PFSK-1 (cell line): ENCODE measurements at regions not wholly inside any gene's neighbourhood (a gene's known extent, or its start where the extent isn't known, plus 50 kb on each side); places are given as distances from the start of the nearest gene placed in this dataset.

Experiments
- FOXP2 ChIP-seq: optimal IDR thresholded peaks from 2 replicates; pipeline ENCODE3; 2011; ENCODE audit warnings: borderline replicate concordance, control low read depth, inconsistent platforms; ENCODE audit not compliant: insufficient read depth; ENCODE audit errors: extremely low read length, extremely low read depth
- POLR2AphosphoS5 ChIP-seq: IDR thresholded peaks from 2 replicates; pipeline ENCODE4 v1.6.1; 2012; ENCODE audit warnings: low read depth, mild to moderate bottlenecking, control low read depth, low read length, moderate library complexity
- SIN3A ChIP-seq: IDR thresholded peaks from 2 replicates; pipeline ENCODE4 v1.6.1; 2012; ENCODE audit warnings: mild to moderate bottlenecking, low read length, moderate library complexity, borderline replicate concordance; ENCODE audit not compliant: insufficient read depth
- TAF1 ChIP-seq: IDR thresholded peaks from 2 replicates; pipeline ENCODE4 v1.6.1; 2012; ENCODE audit warnings: low read length, control low read depth, borderline replicate concordance; ENCODE audit not compliant: insufficient read depth
- TF ChIP-seq, protein P1 (sequence below), 2 experiments: IDR thresholded peaks; 2 replicates each; pipeline versions ENCODE4 v1.6.1 to v1.8.0; 2011 to 2012; ENCODE audit warnings: low read depth in 2 of 2, low read length in 2 of 2, control low read depth in 1 of 2, inconsistent platforms in 1 of 2, mild to moderate bottlenecking in 1 of 2, moderate library complexity in 1 of 2; ENCODE audit not compliant: insufficient read depth in 1 of 2

DNA sequence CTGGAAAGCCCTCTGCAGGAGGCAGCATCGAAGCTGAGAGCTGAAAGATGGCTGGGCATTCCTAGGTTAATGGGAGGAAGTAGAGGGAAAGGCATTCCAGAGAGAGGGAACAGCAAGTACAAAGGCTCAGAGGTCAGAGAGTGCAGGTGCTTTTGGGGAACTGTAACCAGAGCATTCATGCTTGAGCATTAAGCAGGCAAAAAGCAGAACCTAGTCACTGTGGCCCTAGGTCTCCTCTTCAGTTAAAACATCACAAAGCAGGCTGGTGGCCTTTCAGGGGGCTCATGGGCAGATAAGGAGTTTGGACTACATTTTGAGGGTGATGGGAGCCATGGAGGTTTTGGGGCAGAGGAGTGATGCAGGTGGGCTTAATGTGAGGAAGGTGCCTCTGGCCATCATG lies 169.2 kb upstream of the MYL2 start:
- TF ChIP-seq TAF1 (no peak), FOXP2 (no peak), POLR2AphosphoS5 (no peak), SIN3A (no peak)
- TF ChIP-seq, protein P1, sequence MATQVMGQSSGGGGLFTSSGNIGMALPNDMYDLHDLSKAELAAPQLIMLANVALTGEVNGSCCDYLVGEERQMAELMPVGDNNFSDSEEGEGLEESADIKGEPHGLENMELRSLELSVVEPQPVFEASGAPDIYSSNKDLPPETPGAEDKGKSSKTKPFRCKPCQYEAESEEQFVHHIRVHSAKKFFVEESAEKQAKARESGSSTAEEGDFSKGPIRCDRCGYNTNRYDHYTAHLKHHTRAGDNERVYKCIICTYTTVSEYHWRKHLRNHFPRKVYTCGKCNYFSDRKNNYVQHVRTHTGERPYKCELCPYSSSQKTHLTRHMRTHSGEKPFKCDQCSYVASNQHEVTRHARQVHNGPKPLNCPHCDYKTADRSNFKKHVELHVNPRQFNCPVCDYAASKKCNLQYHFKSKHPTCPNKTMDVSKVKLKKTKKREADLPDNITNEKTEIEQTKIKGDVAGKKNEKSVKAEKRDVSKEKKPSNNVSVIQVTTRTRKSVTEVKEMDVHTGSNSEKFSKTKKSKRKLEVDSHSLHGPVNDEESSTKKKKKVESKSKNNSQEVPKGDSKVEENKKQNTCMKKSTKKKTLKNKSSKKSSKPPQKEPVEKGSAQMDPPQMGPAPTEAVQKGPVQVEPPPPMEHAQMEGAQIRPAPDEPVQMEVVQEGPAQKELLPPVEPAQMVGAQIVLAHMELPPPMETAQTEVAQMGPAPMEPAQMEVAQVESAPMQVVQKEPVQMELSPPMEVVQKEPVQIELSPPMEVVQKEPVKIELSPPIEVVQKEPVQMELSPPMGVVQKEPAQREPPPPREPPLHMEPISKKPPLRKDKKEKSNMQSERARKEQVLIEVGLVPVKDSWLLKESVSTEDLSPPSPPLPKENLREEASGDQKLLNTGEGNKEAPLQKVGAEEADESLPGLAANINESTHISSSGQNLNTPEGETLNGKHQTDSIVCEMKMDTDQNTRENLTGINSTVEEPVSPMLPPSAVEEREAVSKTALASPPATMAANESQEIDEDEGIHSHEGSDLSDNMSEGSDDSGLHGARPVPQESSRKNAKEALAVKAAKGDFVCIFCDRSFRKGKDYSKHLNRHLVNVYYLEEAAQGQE (IDR thresholded peaks at IDR 0.05; ENCODE audit: insufficient read depth in 1 of 2, low read depth in 2 of 2, low read length in 2 of 2): no peak

- TF ChIP-seq SIN3A (no peak), FOXP2 (no peak), TAF1 (no peak), POLR2AphosphoS5 (no peak)
- TF ChIP-seq, protein P1 (IDR thresholded peaks at IDR 0.05; ENCODE audit: insufficient read depth in 1 of 2, low read depth in 2 of 2, low read length in 2 of 2): no peak
Observed at GRCh38 chr12:111088409-111088808, 168.0 kb upstream of the MYL2 start.

GRCh38 chr12:111086947-111087700 lies 166.7 kb upstream of the MYL2 start:
- no peak for TF ChIP-seq FOXP2
- TF ChIP-seq TAF1: no peak
- TF ChIP-seq, protein P1 (IDR thresholded peaks at IDR 0.05; ENCODE audit: insufficient read depth in 1 of 2, low read depth in 2 of 2, low read length in 2 of 2): no peak
- no peak for TF ChIP-seq SIN3A
- TF ChIP-seq POLR2AphosphoS5: no peak

DNA sequence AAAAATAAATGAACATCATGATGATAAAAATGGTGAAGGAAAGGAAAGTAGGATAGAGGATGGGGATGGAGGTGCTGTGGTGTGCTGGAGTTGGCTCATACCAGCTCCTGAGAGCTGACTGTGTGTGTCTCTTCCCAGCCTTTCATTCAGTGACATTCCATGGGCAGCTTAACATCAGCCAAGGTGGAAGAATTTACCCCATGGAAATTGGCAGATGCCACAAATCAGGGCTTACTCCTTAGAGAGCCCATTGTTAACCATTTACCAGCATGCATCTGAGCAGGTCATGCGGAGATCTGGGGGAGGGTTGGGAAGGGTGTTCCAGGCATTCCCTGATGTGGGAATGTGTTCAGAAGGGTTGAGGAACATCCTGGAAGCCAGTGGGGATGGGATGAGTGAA lies 164.7 kb upstream of the MYL2 start:
- no peak for TF ChIP-seq SIN3A
- TF ChIP-seq, protein P1 (IDR thresholded peaks at IDR 0.05; ENCODE audit: insufficient read depth in 1 of 2, low read depth in 2 of 2, low read length in 2 of 2): no peak

DNA sequence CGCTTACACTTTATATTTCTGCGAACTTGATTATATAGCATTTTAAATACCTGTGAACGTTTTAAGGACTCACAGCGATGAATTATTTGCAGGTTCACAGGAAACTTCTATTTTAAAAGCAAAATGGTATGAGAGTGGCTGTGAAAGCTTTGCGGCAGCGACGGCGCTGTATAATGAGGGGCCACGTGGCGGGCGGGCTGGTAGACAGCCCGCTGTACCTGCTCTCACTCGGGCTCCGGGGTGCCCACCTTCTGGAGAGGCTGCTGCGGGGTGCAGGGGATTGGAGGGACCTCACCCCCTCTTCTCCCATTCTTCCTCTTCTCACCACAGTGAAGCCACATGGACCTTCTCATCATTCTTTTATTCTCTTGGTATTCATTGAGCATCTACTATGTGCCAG lies 164.2 kb upstream of the MYL2 start:
- TF ChIP-seq SIN3A (no peak), FOXP2 (no peak)

DNA sequence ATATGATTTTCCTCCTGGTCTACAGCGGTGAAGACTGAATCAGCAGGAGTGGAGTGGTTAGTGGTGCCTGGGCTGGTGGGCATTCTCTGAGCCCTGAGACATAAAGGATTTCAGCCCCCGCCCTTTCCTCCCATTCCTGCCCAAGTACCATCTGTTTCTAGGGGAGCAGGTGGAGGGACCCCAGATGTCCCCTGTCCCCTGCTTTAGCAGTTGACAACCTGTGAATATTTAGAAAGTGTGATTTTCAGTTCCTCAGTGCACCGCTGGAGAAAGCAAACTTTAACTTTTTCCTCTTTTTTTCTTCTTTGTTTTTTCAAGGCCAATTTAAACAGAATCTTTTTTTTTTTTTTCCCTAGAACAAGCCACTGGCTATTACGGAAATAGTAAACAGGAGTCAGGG lies 163.8 kb upstream of the MYL2 start:
- TF ChIP-seq FOXP2 (no peak), SIN3A (no peak), TAF1 (no peak), POLR2AphosphoS5 (no peak)
- TF ChIP-seq, protein P1 (IDR thresholded peaks at IDR 0.05; ENCODE audit: insufficient read depth in 1 of 2, low read depth in 2 of 2, low read length in 2 of 2): no peak
